HG03039 (cell line): ENCODE measurements at regions not wholly inside any gene's neighbourhood (a gene's known extent, or its start where the extent isn't known, plus 50 kb on each side); places are given as distances from the start of the nearest gene placed in this dataset.

ENCODE experiments used
- ATAC-seq: cut with Tn5 transposase; IDR thresholded peaks from one replicate; pipeline ENCODE4 v1.9.1; 2021; ENCODE audit warnings: mild to moderate bottlenecking, moderate library complexity; ENCODE audit not compliant: unreplicated experiment

GRCh38 chr2:155095613-155096012 lies 397.1 kb downstream of the KCNJ3 start:
- no peak for ATAC-seq

- ATAC-seq: no peak
Measured at GRCh38 chr2:155080373-155080772, 381.9 kb downstream of the KCNJ3 start.

- ATAC-seq: no peak
Measured at GRCh38 chr2:155070489-155070888, 372.0 kb downstream of the KCNJ3 start.

GRCh38 chr2:155062922-155063258 lies 364.4 kb downstream of the KCNJ3 start:
- ATAC-seq: no peak

GRCh38 chr2:155062250-155062921 lies 363.9 kb downstream of the KCNJ3 start:
- no peak for ATAC-seq

- no peak for ATAC-seq
Measured at GRCh38 chr2:155060896-155061295, 362.4 kb downstream of the KCNJ3 start.

- no peak for ATAC-seq
Measured at GRCh38 chr2:155054712-155055111, 356.2 kb downstream of the KCNJ3 start.

- no peak for ATAC-seq
Measured at GRCh38 chr2:155043097-155043496, 344.6 kb downstream of the KCNJ3 start.

- ATAC-seq: no peak
Measured at GRCh38 chr2:155035308-155035707, 336.8 kb downstream of the KCNJ3 start.

- no peak for ATAC-seq
Measured at GRCh38 chr2:155033652-155034051, 335.2 kb downstream of the KCNJ3 start.

- no peak for ATAC-seq
Measured at GRCh38 chr2:155030296-155030695, 331.8 kb downstream of the KCNJ3 start.

- no peak for ATAC-seq
Measured at GRCh38 chr2:155026651-155027174, 328.2 kb downstream of the KCNJ3 start.

- no peak for ATAC-seq
Measured at GRCh38 chr2:155023674-155024073, 325.2 kb downstream of the KCNJ3 start.

- ATAC-seq: no peak
Measured at GRCh38 chr2:155022531-155022930, 324.0 kb downstream of the KCNJ3 start.

GRCh38 chr2:155021618-155022017 lies 323.1 kb downstream of the KCNJ3 start:
- no peak for ATAC-seq

GRCh38 chr2:155020246-155020645 lies 321.8 kb downstream of the KCNJ3 start:
- ATAC-seq: no peak

- no peak for ATAC-seq
Measured at GRCh38 chr2:155010925-155011324, 312.4 kb downstream of the KCNJ3 start.

- no peak for ATAC-seq
Measured at GRCh38 chr2:154995361-154995760, 296.9 kb downstream of the KCNJ3 start.

GRCh38 chr2:154992826-154993225 lies 294.3 kb downstream of the KCNJ3 start:
- no peak for ATAC-seq

GRCh38 chr2:154978710-154979109 lies 280.2 kb downstream of the KCNJ3 start:
- no peak for ATAC-seq

GRCh38 chr2:154978244-154978643 lies 279.7 kb downstream of the KCNJ3 start:
- no peak for ATAC-seq

GRCh38 chr2:154974041-154974440 lies 275.5 kb downstream of the KCNJ3 start:
- no peak for ATAC-seq

GRCh38 chr2:154963511-154963910 lies 265.0 kb downstream of the KCNJ3 start:
- no peak for ATAC-seq
